Caki2 (cell line): ENCODE measurements at regions not wholly inside any gene's neighbourhood (a gene's known extent, or its start where the extent isn't known, plus 50 kb on each side); places are given as distances from the start of the nearest gene placed in this dataset.

Experiments used
- DNase-seq: peaks from one replicate; pipeline ENCODE4 v3.0.0-alpha.2; 2015; ENCODE audit warnings: low read depth
- in situ Hi-C: cut with HindIII; loops from 2 replicates; pipeline ENCODE4 v1.10.0; 2016; ENCODE audit warnings: low sequenced_read_pairs, low pct_unique_long_range_greater_than_20kb, mixed read lengths

DNA sequence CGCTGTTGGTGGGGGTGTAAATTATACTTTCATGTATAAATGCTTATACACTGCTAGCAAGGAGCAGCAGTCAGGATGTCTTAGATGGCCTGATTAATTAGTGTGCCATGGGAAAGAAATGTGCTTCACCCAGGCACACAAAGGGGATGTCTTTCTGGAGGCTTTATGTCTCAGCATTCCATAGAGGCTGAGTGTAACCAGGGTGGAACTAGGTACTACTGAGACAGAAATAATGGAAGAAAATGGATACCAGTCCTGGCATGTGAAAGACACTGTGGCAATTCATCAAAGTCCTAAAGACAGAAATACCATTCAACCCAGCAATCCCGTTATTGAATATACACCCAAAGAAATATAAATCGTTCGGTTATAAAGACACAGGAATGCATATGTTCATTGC is 52.5 kb downstream of the PF4 start:
- DNase-seq = no peak
- in situ Hi-C loops = no loop called here

DNA sequence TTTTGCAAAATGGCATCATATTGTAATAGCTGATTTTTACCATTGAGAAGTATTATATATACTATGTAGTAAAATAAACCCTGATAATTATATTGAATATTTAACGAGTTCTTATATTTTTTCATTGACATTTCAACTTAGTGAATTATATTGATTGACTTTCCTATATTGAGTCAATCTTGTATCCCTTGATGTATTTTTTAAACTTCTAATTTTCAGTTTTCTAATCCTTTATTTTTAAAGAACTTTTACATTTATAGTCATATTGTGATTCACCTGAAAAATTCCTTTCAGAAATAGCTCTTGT is 54.4 kb downstream of the CXCL1 start:
- DNase-seq = no peak
- in situ Hi-C loops = no loop called here

DNA sequence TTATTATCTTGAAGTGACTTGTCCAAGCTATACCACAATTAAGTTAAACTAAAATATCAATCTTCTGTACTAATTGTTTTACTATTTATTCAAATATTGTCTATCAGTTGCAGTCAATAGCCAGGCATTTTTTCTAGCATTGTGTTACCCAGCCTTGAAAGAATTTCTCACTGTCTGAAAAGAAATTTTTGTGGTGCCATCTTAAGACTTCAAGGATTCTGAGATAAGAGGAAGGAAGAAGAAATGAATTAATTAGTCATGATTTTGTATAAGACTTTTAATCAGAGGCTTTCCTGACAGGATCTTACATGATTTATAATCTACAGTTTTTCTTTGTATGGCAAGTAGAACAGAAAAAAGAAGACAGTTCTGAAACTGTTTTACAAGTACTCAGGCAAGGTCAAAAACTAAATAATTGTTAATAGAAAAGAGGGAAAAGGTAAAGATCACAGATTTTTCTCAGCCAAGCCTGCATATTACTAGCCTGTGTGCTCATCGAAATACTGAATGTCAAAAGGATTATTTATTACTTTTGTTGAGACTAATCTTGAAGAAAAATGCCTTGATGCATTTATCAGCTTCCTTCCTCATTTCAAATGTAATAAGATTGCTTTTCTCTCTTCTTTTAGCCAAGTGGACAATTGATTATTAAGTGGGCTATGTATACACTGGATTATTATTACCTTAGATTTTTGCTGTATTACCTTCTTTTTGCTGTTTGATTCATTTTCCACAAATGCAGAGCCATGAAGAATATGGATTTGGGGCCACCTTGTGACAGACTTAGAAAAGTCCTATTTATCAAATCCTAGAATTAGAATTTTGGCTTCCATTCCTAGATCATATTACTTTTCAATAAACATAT is 53.8 kb downstream of the CXCL1 start:
- in situ Hi-C loops = no loop called here
- peak; percentile 17 for DNase-seq

DNA sequence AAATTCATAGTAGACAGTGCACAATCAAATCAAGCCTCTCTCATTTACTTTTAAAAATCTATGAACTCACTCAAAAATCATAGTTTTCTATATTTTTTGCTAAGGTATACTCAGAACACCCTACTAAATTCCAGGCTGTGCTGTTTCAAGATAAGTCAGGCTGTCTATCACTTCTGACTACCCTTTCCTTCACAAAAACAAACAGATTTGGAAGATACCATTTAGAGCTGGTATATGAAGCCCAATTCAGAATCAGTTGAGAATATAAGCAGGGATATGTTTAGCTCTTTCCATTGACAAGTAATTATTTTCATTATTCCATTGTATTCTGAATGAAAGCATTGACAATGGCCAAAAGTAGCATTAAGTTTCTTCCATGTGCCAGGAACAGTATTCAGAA is 53.1 kb downstream of the CXCL1 start:
- in situ Hi-C loops = no loop called here
- DNase-seq = no peak
